GM18909 (cell line): ENCODE measurements at regions not wholly inside any gene's neighbourhood (a gene's known extent, or its start where the extent isn't known, plus 50 kb on each side); places are given as distances from the start of the nearest gene placed in this dataset.
"Not testable (repeated sequence)": the region's sequence is repeated elsewhere in the genome, so short reads cannot be mapped to it uniquely, and the experiment has no call there.

Source experiments
- ATAC-seq: cut with Tn5 transposase; IDR thresholded peaks from one replicate; pipeline ENCODE4 v1.9.1; 2021; ENCODE audit warnings: mild to moderate bottlenecking; ENCODE audit not compliant: unreplicated experiment, poor library complexity

DNA sequence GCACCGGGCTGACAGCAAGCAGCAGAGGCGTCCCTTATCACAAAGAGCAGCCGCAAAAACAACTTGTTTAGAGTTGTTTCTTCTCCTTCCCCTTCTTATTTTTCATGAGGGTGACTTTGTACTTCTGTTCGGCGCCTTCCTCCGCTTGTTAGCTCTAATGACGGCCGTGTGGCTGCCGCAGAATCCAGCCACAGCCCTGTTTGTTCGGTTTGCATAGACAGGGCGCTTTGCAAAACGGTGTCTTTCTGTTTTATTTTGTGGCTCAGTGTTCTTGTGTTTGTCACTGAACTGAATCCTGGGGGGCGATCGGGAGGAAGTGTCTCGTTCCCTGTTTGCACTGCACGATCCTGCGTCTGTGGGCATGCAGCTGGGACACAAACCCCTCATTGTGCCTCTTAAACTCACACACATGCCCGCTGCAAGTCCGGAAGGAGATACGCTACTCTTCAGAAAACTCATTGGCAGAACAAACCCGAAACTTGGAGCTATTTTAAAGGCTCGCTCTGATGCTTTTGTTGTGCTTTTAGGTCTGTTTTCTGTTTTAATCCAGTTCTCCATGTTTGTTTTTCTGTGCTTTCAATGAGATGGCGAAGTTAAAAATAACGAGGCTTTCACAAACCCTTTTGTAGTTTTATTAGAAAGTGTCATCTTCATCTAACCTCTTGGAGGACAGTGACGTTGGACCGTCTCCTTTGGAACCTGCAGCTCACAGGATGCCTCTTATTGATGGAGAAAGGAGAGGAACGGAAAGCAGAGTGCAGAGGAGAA is 213.9 kb downstream of the IRX2 start:
- ATAC-seq = no peak

DNA sequence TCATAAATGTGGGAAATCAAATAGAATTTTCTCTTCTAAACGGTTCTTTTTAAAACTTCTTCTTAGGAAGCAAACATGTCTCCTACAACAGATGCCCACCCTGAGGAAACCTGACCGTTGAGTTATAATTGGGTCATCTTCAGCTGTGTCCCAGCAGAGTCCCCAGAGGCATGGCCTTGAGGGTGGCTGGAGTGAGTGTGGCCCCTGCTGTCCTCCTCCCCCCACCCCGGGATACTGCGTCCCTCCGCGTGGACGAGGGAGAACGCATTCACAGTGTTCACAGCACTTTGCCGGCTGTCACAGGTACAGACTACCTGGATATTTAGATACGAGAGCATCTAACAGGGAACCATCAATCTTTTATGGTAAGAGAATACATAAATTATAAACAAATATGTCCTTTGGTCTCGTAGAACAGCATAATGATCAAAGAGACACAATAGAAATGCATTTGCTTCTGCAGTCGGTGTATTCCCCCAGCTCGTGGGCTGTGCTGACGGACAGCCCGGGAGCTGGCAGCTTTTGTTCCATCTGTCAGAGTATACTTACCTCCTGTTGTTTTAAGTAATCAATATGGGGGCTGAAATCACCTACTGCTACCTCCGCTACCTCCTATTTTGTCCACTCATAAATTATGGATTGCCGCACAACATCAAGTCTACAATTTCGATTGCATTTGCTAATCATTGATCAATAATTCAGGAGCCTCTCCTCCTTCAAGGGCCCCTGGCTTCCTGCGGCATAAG is 214.7 kb downstream of the IRX2 start:
- ATAC-seq = no peak

DNA sequence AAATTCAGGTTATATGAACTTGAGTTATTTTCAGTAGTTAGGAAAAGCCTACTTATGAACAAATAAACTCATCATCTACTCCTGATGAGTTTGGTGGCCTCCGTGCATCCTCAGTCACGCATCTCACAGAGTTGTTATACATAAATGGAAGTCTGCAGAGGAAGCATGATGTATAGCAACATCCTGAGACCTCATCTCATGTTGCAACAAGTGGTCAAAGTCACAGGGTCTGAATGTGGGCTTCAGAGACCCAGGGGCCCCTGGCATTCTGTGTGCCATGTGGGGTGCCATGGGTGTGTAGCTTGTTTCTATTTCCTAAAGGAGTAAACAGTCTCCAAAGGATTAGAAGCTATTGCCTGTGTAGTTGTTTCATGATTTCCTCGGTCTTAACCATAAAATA is 216.5 kb downstream of the IRX2 start:
- no peak for ATAC-seq

DNA sequence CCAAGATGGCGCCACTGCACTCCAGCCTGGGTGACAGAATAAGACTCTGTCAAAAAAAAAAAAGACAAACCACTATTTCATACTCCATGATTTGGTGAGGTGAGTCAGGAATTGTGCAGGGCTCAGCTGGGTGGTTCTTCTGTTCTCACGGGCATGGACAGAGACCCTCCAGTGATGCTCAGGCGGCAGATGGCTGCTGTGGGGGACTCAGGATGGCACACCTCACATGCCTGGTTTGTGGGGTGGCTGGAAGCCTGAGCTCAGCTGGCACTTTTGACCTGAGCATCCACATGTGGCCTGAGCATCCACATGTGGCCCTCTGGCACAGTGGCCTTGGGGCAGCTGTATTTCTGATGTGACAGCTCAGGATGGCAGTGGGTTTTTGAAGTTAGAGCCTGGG is 217.2 kb downstream of the IRX2 start:
- no peak for ATAC-seq

DNA sequence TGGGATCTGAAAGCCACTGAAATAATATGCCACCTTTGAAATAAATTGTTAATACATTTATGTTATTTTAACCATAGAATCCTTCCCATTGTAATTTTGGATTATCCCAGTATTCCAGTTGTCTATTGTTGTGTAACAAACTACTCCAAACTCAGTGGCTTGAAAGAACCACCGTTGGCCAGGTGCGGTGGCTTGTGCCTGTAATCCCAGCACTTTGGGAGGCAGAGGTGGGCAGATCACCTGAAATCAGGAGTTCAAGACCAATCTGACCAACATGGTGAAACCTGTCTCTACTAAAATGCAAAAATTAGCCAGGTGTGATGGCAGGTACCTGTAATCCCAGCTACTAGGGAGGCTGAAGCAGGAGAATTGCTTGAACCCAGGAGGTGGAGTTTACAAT is 217.6 kb downstream of the IRX2 start:
- not testable (repeated sequence) for ATAC-seq

DNA sequence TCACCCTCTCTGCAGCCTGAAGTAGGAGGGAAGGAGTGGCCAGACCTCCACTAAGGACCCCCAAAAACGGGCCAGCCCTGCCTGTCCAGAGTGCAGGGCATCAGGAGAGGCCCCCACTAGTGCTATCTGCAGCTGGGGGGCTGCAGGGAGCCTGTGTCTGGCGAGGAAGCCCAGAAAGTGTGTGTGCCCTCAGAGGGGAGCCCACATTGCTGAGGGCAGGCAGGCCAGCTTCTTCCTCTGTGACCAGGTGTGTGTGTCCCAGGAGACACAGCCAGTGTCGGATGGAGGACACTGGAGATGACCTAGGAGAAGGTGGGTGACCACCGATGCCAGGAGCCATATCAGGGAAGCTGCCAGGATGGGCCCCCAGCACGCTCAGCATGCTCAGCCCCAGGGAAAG is 218.7 kb downstream of the IRX2 start:
- ATAC-seq = no peak

DNA sequence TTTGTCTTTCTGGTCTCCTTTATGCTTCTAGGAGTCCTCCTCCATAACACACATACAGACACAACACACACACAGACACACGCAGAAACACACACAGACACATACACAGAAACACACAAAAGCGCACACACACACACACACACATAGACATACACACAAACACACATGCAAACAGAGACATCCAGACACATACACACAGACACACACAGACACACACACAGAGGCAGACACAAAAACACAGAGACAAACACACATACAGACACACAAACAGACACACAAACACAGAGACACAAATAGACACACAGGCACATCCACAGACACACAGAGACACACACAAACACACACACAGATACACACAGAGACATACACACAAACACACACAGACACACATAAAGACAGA is 220.2 kb downstream of the IRX2 start:
- no peak for ATAC-seq

DNA sequence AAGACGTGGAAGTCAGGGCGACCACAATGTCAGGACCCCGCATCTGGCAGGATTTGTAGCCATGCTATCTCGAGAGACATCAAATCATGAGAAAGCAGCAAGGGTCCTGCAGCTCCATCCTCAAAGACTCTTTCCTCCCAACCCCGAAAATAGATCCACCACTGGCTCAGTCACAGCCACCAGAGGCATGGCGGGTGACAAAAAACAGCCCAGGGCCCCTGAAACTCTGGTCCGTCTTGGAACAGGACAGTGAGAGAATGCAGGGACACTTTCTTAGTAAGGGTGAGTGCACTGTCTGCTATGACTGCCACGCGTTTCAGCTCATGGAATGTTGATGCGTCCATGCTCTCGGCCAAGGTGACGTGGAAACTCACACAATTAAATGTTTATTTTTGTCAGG is 220.9 kb downstream of the IRX2 start:
- no peak for ATAC-seq

DNA sequence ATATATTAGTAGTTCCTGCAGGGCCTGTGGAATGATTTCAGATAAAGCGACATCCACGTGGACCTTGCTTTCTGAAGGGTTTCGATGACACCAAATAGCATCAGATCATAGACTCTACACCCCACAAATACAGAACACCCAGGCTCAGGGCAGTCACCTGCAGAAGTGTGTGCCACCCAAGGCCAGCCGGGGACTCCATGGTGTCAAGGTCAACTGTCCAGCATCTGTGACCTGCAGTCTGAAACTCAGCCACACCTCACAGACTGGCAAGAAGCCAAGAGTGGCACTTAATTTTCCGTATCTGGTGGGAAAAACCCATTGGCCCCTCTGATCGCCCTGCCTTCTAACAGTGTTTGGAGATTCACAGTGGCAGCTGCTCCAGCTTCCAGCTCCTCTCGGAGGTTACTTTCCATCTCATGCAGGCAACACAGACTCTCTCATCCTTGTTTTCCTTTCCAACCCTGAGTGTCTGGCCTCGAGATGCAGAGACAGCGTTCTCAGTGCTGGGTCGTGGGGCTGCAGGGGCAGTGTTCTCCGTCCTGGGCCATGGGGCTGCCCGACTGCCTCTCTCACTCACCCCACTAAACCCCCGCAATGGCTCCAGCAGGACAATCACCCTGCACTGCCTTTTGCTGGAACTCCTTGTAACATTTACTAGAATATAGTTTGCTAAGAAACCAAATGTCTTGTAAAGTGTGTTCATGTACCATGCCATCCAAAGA is 221.9 kb downstream of the IRX2 start:
- ATAC-seq = no peak

DNA sequence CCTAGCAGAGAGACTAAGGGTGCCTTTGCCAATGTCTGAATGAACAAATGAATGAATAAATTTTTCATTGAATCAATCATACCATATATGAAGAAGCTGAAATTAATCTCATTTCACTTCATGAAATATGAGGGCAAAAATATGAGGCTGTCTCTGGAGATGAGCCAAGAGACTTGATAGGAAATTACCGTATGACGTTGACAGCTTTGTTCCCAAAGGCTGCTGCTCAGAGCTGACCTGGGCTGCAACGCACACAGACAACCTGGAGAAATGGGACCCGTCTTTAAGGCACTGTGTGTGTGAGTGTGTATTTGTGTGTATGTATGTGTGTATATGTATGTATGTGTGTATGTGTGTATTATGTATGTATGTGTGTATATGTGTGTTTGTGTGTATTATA is 226.1 kb downstream of the IRX2 start:
- ATAC-seq = no peak

DNA sequence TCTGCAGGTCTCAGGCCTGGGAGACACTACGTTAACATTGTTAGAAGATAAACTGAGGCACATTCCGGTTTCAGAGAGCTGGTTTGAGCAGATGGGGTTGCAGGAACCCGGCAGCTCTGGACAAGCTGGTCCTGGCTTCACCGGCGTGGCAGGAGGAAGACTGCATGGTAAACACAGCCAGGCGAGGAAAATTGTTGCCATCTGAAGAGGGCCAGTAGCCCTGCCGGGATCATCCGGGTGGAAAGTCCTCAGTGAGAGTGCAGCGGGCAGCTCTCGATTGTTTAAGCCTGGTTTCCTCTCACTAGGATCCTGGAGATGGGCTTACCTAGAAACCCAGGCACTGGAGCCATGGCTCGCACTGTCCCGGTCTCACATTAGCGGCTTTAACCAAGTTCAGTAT is 226.9 kb downstream of the IRX2 start:
- ATAC-seq = no peak

DNA sequence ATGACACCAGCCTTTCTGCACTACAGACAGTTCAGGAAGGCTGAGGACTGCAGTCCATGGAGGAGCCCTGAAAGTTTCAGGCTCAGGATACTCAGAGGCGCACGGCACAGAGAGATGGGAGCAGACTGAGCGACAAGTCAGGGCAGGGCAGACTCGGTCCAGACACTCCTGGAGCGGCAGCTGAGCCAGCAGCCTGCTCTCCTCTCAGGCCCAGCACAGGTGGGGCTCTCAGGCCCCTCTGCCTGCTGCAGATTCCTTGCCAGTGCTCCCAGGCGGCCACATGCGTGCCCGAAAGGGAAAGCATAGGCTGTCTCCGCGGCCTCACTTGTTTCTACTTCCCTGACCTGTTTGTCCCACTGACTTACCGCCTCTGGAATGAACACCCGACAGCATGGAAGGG is 228.3 kb downstream of the IRX2 start:
- ATAC-seq = no peak

DNA sequence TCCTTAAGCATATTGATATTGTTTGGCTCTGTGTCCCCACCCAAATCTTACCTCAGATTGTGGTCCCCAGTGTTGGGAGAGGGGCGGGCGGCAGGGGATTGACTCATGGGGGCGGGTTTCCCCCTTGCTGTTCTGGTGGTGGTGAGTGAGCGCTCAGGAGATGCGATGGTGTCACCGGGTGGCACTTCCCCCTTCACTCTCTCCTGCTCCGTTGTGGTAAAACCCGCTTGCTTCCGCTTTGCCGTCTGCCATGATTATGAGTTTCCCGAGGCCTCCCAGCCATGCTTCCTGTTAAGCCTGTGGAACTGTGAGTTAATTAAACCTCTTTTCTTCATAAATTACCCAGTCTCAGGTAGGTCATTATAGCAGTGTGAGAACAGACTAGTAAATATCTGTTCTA is 229.1 kb downstream of the IRX2 start:
- ATAC-seq = no peak

DNA sequence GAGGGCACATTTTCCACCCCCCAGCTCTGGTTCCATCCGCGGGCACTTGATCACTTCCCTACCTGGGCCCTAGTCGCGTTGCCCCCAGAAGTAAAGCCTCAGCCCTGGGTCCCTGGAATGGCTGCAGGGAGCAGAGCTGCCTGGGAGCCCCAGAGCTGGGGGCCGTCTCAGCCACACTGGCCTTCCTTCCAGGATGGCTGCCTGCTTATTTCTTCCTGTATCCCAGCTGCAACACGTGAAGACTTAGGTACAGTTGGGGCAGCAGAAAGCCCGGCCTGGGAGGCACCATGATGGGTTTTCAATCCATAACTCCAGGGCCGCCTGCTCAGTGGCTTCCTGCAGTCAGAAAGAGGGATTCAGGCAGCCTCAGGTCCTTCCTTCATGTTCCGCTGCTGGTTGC is 232.3 kb downstream of the IRX2 start:
- ATAC-seq = no peak

DNA sequence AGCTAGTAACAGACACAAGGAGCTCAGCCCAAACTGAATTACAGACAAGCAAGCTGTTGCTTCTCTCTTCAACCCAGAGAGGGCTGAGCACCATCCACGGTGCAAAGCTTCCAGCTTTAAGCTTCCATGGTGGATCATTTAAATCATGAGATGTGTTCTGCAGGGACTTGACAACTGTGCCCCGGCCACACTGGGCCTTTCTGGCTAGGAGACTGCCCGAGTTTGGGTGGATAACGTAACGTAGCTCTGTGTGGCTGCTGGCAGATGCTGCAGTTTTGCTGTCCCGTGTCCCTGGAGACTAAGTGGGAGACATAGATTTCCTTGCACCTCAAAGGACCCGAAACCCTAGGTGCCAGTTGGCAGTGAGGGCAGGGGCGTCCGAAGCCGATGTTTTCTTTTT is 234.0 kb downstream of the IRX2 start:
- no peak for ATAC-seq

DNA sequence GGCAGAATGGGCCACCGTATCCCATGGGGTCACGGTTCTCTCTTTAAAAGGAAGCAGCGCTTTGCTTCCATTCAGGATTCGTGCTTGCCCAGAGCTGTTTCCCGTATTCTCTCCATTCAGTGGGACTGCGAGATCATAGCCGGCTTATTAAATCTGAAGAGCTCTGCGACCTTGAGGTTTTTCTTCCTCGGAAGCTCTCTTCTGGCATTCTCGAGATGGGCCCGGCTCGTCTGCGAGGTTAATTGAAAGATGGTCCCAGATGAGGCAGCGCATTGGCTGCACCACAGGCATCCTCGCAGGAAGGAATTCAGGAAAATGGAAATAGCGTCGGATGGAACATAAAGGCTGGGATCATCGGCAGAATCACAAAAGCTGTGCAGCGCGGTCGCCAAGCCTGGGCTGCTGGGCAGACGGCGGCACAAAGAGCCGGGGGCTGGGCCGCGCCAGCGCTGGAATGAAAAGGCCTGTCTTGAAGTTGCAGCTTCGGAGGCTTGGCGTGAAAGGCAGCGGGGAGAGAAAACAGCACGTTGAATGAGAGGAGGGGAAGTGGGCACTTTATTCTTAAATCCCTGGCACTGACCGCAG is 236.2 kb downstream of the IRX2 start:
- ATAC-seq = no peak

DNA sequence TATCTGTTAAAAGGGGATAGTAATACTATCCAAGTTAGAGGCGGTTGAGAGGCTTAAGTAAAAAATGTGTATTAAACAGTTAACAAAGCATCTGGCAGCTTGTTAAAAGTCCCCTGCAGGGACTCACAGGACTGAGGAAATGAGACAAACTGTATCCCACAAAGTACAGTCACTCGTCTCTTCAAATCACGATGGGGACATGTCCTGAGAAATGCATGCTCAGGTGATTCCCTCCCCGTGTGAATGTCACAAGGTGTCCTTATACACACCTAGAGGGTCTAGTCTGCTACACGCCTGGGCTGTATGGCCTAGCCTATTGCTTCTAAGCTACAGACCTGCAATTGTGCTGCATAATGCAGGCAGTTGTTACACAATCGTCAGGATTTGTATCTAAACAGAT is 237.0 kb downstream of the IRX2 start:
- ATAC-seq = no peak

DNA sequence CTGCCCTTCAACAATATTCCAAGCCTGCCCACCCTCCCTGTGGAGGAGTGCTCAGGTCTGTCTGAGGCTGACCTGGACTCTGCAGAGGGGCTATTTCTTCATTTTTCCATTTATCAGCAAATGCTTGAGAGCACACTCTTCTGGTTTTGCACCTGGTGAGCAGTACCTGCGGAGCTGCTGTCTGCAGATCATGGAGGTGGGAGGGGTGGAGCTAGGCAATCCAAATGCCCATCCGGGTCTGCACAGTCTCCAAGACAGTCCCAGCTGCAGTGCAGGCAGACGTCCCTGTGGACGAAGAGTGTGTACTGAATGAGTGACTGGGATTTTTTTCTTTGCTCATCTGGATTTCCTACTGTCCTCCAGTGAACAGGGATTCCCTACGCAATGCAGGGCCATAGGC is 239.8 kb downstream of the IRX2 start:
- ATAC-seq = no peak

DNA sequence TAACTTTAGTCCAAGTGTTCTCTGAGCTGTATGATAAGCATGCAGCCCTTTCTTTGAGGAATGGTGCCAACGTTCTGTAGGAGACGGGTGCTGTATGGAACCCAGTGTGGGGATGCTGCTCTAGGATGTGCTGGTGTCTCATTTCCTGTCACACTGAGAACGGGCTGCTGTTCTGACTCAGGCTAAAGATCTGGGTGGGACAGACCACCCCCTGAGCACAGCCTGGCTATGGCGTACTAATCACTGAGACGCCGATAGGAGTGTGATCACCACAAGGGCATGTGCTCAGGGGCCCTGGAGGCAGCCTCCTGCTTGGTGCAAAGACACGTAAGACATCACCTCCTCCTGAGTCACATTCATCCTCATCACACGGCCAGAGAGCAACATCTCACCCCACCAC is 240.4 kb downstream of the IRX2 start:
- ATAC-seq = no peak

DNA sequence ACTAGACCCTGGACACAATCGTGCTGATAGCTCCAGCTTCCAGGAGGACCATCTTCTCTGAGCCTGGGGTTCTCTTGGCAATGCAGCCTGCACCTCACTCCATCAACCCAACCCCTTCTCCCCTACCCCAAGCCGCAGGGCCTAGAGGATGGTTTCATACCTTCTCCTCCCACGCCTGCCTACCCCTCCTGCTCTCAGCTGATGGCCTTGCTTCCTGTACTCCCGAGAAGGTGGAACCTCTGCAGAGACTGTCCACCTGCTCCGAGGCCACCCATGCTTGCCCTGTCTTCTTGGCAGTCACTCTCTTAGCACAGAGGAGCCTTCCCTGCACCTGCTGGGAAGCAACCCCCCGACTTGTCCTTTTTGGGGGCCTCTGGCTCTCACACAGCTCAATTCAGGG is 241.9 kb downstream of the IRX2 start:
- ATAC-seq = no peak

DNA sequence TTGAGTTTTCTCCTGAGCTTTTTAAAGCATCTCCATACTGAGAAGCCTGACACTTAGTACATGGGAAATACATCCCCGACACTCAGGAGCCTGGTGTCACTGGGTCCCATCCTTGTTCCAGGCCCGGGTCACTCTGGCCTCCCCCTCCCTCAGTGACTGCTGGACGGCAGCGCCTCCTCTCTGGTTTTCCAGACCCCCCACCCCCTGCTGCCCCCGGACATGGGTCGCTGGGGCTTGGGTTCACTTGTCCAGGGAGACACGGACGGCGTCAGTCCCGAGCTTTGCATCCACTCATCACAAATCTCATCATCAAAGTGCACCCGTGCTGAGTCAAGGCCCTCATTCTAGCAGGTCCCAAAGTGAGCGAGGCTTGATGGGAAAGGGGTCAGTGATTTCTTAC is 243.0 kb downstream of the IRX2 start:
- ATAC-seq = no peak
